ENCODE measurements at regions not wholly inside any gene's neighbourhood (a gene's known extent, or its start where the extent isn't known, plus 50 kb on each side); places are given as distances from the start of the nearest gene placed in this dataset.

DNA sequence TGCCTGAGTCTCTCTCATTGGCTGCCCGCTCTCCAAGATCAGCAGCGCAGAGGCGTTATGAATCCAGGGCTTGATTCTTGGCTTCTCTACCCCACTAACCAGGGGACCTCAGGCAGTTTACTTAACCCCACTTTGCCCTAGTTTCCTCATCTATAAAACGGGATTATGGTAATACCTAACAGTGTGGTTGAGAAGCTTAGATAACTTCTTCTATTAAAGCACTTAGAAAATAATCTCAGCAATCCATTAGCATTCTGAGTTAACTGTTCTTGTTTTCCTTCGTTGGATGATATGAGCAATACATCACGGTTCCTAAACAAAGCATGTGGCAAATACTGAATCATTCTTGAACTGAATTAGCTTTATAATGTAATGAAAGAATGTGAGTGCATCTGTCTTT is 116.3 kb upstream of the FKBP1C start:
- no peak overlapping the region for H3K4ac ChIP-seq (ENCODE audit: low read length)
- no peaks in the 10 kb centered on the region for H3K9me3 ChIP-seq (replicated peaks in 1 of 2; ENCODE audit: control insufficient read depth in 2 of 2, insufficient read depth in 1 of 2, low read depth in 1 of 2, low read length in 2 of 2)
- H3K4me2 ChIP-seq (ENCODE audit: insufficient read depth, low read length, poor library complexity, severe bottlenecking) = no peak overlapping the region
- no peaks in the 10 kb centered on the region for H3K4me1 ChIP-seq (ENCODE audit: control insufficient read depth in 2 of 2, insufficient read depth in 1 of 2, low read depth in 1 of 2, low read length in 2 of 2)
- no peak overlapping the region for H4K91ac ChIP-seq (ENCODE audit: low read depth, low read length, poor library complexity)
- H2BK120ac ChIP-seq (ENCODE audit: low read depth, low read length) = no peak overlapping the region
- no peak overlapping the region for H3K9ac ChIP-seq (ENCODE audit: low read depth, low read length, poor library complexity)
- H3K18ac ChIP-seq (ENCODE audit: low read length) = no peak overlapping the region
- no peaks in the 10 kb centered on the region for H3K79me1 ChIP-seq (ENCODE audit: low read depth, low read length)
- H3K14ac ChIP-seq (ENCODE audit: low read length) = no peak overlapping the region
- no peak overlapping the region for H3K4me3 ChIP-seq (ENCODE audit: low read length in 2 of 2)
- no peak overlapping the region for H4K8ac ChIP-seq (ENCODE audit: low read depth, low read length)
- H3K36me3 ChIP-seq (replicated peaks in 1 of 2; ENCODE audit: control insufficient read depth in 2 of 2, insufficient read depth in 2 of 2, low read length in 2 of 2) = no peaks in the 10 kb centered on the region
- no peak overlapping the region for H3K27ac ChIP-seq (replicated peaks; ENCODE audit: low read length)
- no peak overlapping the region for H2BK5ac ChIP-seq (ENCODE audit: low read length)
- H2BK12ac ChIP-seq (ENCODE audit: low read length) = no peak overlapping the region
- H2AFZ ChIP-seq (ENCODE audit: low read length) = no peak overlapping the region
- no peak for DNase-seq (ENCODE audit: low spot score)
- no peak overlapping the region for H3K23ac ChIP-seq (ENCODE audit: low read depth, low read length, poor library complexity)
- no peaks in the 10 kb centered on the region for H3K27me3 ChIP-seq (ENCODE audit: control insufficient read depth in 3 of 3, insufficient read depth in 3 of 3, low read depth in 1 of 3, low read length in 3 of 3)
- no peak overlapping the region for H2AK5ac ChIP-seq (ENCODE audit: low read depth, low read length)
- WGBS, 2 donors (ENCODE audit: extremely low coverage in 2 of 2, insufficient read length in 2 of 2, insufficient replicate concordance in 1 of 2) = no CpG with 5 or more reads among the region's 6 CpGs
- H2BK15ac ChIP-seq (ENCODE audit: low read length) = no peak overlapping the region

DNA sequence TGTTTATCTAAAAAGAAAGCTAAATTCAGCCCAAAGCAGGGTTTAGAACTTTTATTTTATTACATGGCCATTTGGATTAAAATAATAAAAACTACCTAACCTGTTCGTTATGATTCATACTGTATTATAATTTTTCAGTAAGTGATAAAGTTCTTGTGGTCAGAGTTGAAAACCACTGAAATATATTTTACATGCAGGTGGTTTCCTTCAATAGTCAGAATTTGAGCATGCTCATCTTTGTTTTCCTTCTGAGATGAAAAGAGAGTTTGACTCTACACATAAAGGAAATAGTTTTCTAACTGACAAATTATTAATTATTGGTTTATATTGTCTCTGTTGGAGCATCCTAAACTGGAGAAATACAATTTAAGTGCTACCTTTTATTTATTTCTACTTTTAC is 114.0 kb upstream of the FKBP1C start:
- H3K27ac ChIP-seq (replicated peaks; ENCODE audit: low read length) = no peak overlapping the region
- H2AK5ac ChIP-seq (ENCODE audit: low read depth, low read length) = no peak overlapping the region
- H2AFZ ChIP-seq (ENCODE audit: low read length) = no peak overlapping the region
- no peak overlapping the region for H4K91ac ChIP-seq (ENCODE audit: low read depth, low read length, poor library complexity)
- no peak overlapping the region for H2BK15ac ChIP-seq (ENCODE audit: low read length)
- H3K23ac ChIP-seq (ENCODE audit: low read depth, low read length, poor library complexity) = no peak overlapping the region
- WGBS, 2 donors (ENCODE audit: extremely low coverage in 2 of 2, insufficient read length in 2 of 2, insufficient replicate concordance in 1 of 2) = no CpG with 5 or more reads among the region's 1 CpG
- no peak overlapping the region for H4K8ac ChIP-seq (ENCODE audit: low read depth, low read length)
- H3K4me2 ChIP-seq (ENCODE audit: insufficient read depth, low read length, poor library complexity, severe bottlenecking) = no peak overlapping the region
- no peak for DNase-seq (ENCODE audit: low spot score)
- no peak overlapping the region for H3K4me3 ChIP-seq (ENCODE audit: low read length in 2 of 2)
- H3K79me1 ChIP-seq (ENCODE audit: low read depth, low read length) = no peaks in the 10 kb centered on the region
- H3K4ac ChIP-seq (ENCODE audit: low read length) = no peak overlapping the region
- H3K4me1 ChIP-seq (ENCODE audit: control insufficient read depth in 2 of 2, insufficient read depth in 1 of 2, low read depth in 1 of 2, low read length in 2 of 2) = no peaks in the 10 kb centered on the region
- H3K18ac ChIP-seq (ENCODE audit: low read length) = no peak overlapping the region
- no peaks in the 10 kb centered on the region for H3K27me3 ChIP-seq (ENCODE audit: control insufficient read depth in 3 of 3, insufficient read depth in 3 of 3, low read depth in 1 of 3, low read length in 3 of 3)
- H2BK5ac ChIP-seq (ENCODE audit: low read length) = no peak overlapping the region
- H3K36me3 ChIP-seq (replicated peaks in 1 of 2; ENCODE audit: control insufficient read depth in 2 of 2, insufficient read depth in 2 of 2, low read length in 2 of 2) = no peaks in the 10 kb centered on the region
- no peak overlapping the region for H3K9ac ChIP-seq (ENCODE audit: low read depth, low read length, poor library complexity)
- no peaks in the 10 kb centered on the region for H3K9me3 ChIP-seq (replicated peaks in 1 of 2; ENCODE audit: control insufficient read depth in 2 of 2, insufficient read depth in 1 of 2, low read depth in 1 of 2, low read length in 2 of 2)
- H2BK120ac ChIP-seq (ENCODE audit: low read depth, low read length) = no peak overlapping the region
- H3K14ac ChIP-seq (ENCODE audit: low read length) = no peak overlapping the region
- H2BK12ac ChIP-seq (ENCODE audit: low read length) = no peak overlapping the region

GRCh38 chr6:63098789-63099188 is 112.5 kb upstream of the FKBP1C start:
- no CpG with 5 or more reads among the region's 4 CpGs for WGBS, 2 donors (ENCODE audit: extremely low coverage in 2 of 2, insufficient read length in 2 of 2, insufficient replicate concordance in 1 of 2)
- no peak overlapping the region for H4K8ac ChIP-seq (ENCODE audit: low read depth, low read length)
- DNase-seq (ENCODE audit: low spot score) = no peak

GRCh38 chr6:63099772-63100459 is 111.4 kb upstream of the FKBP1C start:
- no peak overlapping the region for H3K23ac ChIP-seq (ENCODE audit: low read depth, low read length, poor library complexity)
- no peaks in the 10 kb centered on the region for H3K9me3 ChIP-seq (replicated peaks in 1 of 2; ENCODE audit: control insufficient read depth in 2 of 2, insufficient read depth in 1 of 2, low read depth in 1 of 2, low read length in 2 of 2)
- no peak overlapping the region for H4K91ac ChIP-seq (ENCODE audit: low read depth, low read length, poor library complexity)
- no peak overlapping the region for H2AK5ac ChIP-seq (ENCODE audit: low read depth, low read length)
- H2BK120ac ChIP-seq (ENCODE audit: low read depth, low read length) = no peak overlapping the region
- H4K8ac ChIP-seq (ENCODE audit: low read depth, low read length) = no peak overlapping the region
- H3K4me2 ChIP-seq (ENCODE audit: insufficient read depth, low read length, poor library complexity, severe bottlenecking) = no peak overlapping the region
- no peak overlapping the region for H2BK5ac ChIP-seq (ENCODE audit: low read length)
- no peak overlapping the region for H3K18ac ChIP-seq (ENCODE audit: low read length)
- no peak overlapping the region for H2BK15ac ChIP-seq (ENCODE audit: low read length)
- no peak overlapping the region for H3K9ac ChIP-seq (ENCODE audit: low read depth, low read length, poor library complexity)
- H3K27ac ChIP-seq (replicated peaks; ENCODE audit: low read length) = no peak overlapping the region
- H2AFZ ChIP-seq (ENCODE audit: low read length) = no peak overlapping the region
- no peak overlapping the region for H3K4me3 ChIP-seq (ENCODE audit: low read length in 2 of 2)
- no peak overlapping the region for H3K14ac ChIP-seq (ENCODE audit: low read length)
- H3K79me1 ChIP-seq (ENCODE audit: low read depth, low read length) = no peaks in the 10 kb centered on the region
- WGBS, 2 donors (ENCODE audit: extremely low coverage in 2 of 2, insufficient read length in 2 of 2, insufficient replicate concordance in 1 of 2) = no CpG with 5 or more reads among the region's 6 CpGs
- no peak overlapping the region for H2BK12ac ChIP-seq (ENCODE audit: low read length)
- H3K27me3 ChIP-seq (ENCODE audit: control insufficient read depth in 3 of 3, insufficient read depth in 3 of 3, low read depth in 1 of 3, low read length in 3 of 3) = no peaks in the 10 kb centered on the region
- no peaks in the 10 kb centered on the region for H3K4me1 ChIP-seq (ENCODE audit: control insufficient read depth in 2 of 2, insufficient read depth in 1 of 2, low read depth in 1 of 2, low read length in 2 of 2)
- H3K36me3 ChIP-seq (replicated peaks in 1 of 2; ENCODE audit: control insufficient read depth in 2 of 2, insufficient read depth in 2 of 2, low read length in 2 of 2) = no peaks in the 10 kb centered on the region
- DNase-seq (ENCODE audit: low spot score) = no peak
- no peak overlapping the region for H3K4ac ChIP-seq (ENCODE audit: low read length)

More at GRCh38 chr6:63098789-63099188, 112.5 kb upstream of the FKBP1C start:
- Histone ChIP-seq H2AFZ (ENCODE audit: low read length) (no peak overlapping the region), H4K91ac (ENCODE audit: low read depth, low read length, poor library complexity) (no peak overlapping the region), H3K4me1 (ENCODE audit: control insufficient read depth in 2 of 2, insufficient read depth in 1 of 2, low read depth in 1 of 2, low read length in 2 of 2) (no peaks in the 10 kb centered on the region), H3K27me3 (ENCODE audit: control insufficient read depth in 3 of 3, insufficient read depth in 3 of 3, low read depth in 1 of 3, low read length in 3 of 3) (no peaks in the 10 kb centered on the region), H2BK12ac (ENCODE audit: low read length) (no peak overlapping the region), H3K79me1 (ENCODE audit: low read depth, low read length) (no peaks in the 10 kb centered on the region), H3K4me2 (ENCODE audit: insufficient read depth, low read length, poor library complexity, severe bottlenecking) (no peak overlapping the region), H2BK120ac (ENCODE audit: low read depth, low read length) (no peak overlapping the region), H2BK15ac (ENCODE audit: low read length) (no peak overlapping the region), H3K14ac (ENCODE audit: low read length) (no peak overlapping the region), H2BK5ac (ENCODE audit: low read length) (no peak overlapping the region), H3K36me3 (replicated peaks in 1 of 2; ENCODE audit: control insufficient read depth in 2 of 2, insufficient read depth in 2 of 2, low read length in 2 of 2) (no peaks in the 10 kb centered on the region), H2AK5ac (ENCODE audit: low read depth, low read length) (no peak overlapping the region), H3K23ac (ENCODE audit: low read depth, low read length, poor library complexity) (no peak overlapping the region), H3K9me3 (replicated peaks in 1 of 2; ENCODE audit: control insufficient read depth in 2 of 2, insufficient read depth in 1 of 2, low read depth in 1 of 2, low read length in 2 of 2) (no peaks in the 10 kb centered on the region), H3K18ac (ENCODE audit: low read length) (no peak overlapping the region), H3K9ac (ENCODE audit: low read depth, low read length, poor library complexity) (no peak overlapping the region), H3K27ac (replicated peaks; ENCODE audit: low read length) (no peak overlapping the region), H3K4ac (ENCODE audit: low read length) (no peak overlapping the region), H3K4me3 (ENCODE audit: low read length in 2 of 2) (no peak overlapping the region)

Measured in neuronal stem cell (in vitro differentiated cells).